ENCODE measurements at regions not wholly inside any gene's neighbourhood (a gene's known extent, or its start where the extent isn't known, plus 50 kb on each side); places are given as distances from the start of the nearest gene placed in this dataset.

DNA sequence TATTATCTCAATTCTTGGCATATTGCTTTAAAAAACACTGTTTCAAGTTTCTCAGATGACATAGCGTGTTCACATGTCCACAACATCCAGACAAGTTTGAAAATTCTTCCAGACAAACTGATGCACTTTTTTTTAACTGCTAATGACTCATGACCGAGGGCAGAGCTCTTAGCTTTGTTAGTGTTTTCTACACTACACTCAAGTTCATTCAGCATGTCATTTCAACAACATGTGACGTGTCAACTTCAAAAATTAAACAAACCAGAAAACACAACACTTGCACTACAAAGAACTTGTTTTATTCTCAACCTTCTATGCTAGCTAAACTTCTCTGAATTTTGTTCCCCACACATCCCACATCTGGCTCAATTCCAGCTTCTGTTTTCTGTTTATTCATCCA lies 1186.3 kb upstream of the FLRT2 start:
- no peaks in the 10 kb centered on the region for H3K27me3 ChIP-seq
- peak in 1 of 4 donors; percentile 47 for ATAC-seq
- no peak overlapping the region for H3K27ac ChIP-seq
- 70 to 80% (median 73%) methylated on average over 3 of the region's 3 CpGs for WGBS, 4 donors
- DNase-seq, result no peak
- TF ChIP-seq, protein P1, sequence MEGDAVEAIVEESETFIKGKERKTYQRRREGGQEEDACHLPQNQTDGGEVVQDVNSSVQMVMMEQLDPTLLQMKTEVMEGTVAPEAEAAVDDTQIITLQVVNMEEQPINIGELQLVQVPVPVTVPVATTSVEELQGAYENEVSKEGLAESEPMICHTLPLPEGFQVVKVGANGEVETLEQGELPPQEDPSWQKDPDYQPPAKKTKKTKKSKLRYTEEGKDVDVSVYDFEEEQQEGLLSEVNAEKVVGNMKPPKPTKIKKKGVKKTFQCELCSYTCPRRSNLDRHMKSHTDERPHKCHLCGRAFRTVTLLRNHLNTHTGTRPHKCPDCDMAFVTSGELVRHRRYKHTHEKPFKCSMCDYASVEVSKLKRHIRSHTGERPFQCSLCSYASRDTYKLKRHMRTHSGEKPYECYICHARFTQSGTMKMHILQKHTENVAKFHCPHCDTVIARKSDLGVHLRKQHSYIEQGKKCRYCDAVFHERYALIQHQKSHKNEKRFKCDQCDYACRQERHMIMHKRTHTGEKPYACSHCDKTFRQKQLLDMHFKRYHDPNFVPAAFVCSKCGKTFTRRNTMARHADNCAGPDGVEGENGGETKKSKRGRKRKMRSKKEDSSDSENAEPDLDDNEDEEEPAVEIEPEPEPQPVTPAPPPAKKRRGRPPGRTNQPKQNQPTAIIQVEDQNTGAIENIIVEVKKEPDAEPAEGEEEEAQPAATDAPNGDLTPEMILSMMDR (IDR thresholded peaks at IDR 0.05), result no peak
- no peak for TF ChIP-seq POLR2A (IDR thresholded peaks at IDR 0.05)
- H3K9me3 ChIP-seq, result peaks cover 0 to 8% (median 0%) of the 10 kb centered on the region in 12 donors
- no peaks in the 10 kb centered on the region for H3K4me1 ChIP-seq
- no peaks in the 10 kb centered on the region for H3K36me3 ChIP-seq
- intact Hi-C loops (cut with DNase I), result no loop called here
- no peak overlapping the region for H3K4me3 ChIP-seq

DNA sequence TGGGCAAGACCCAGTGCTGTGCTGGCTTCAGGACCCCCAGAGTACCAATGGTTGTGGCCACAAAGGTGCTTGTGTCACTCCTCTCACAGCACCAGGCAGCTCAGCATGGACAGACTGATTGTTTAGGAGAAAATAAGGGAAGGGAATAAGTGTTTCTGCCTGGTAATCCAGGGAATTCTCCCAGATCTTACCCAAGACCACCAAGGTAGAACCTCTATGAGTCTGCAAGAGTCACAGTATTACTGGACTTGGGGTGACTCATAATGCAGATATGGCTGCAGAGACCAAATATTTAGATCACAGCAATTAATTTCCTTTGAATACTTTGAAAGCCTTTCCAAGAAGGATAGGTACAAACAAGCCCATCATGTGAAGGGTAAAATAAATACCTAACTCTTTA lies 1178.3 kb upstream of the FLRT2 start:
- no peak overlapping the region for H3K4me3 ChIP-seq
- no peaks in the 10 kb centered on the region for H3K4me1 ChIP-seq
- DNase-seq (no peak), ATAC-seq (no peak)
- H3K27me3 ChIP-seq, result no peaks in the 10 kb centered on the region
- no peak for TF ChIP-seq POLR2A (IDR thresholded peaks at IDR 0.05)
- TF ChIP-seq, protein P1 (IDR thresholded peaks at IDR 0.05), result no peak
- H3K36me3 ChIP-seq, result no peaks in the 10 kb centered on the region
- H3K27ac ChIP-seq, result no peak overlapping the region
- H3K9me3 ChIP-seq, result peaks cover 0 to 24% (median 1%) of the 10 kb centered on the region in 12 donors
- intact Hi-C loops (cut with DNase I), result no loop called here

DNA sequence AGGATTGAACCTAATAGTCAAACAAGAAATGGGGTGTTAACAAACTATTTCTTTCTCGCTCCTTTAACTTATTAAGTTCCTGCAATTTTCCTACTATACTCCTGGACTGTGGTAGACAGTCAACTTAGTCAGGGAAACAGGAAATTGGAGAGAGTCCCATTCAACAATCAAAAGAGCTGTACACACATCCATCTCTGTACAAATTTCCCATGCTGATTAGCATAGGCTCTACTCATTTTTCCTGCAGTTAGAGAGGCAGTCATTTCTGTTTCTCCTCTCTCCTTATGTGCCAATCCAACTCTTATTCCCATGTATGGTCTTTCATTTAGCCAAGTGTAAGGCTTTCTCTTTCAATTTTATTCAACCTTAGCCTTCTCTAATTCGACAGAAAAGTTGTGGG lies 1168.5 kb upstream of the FLRT2 start:
- H3K27ac ChIP-seq, result no peak overlapping the region
- 45 to 69% (median 62%) methylated on average over 2 of the region's 2 CpGs for WGBS, 4 donors
- DNase-seq (no peak), ATAC-seq (no peak)
- no peaks in the 10 kb centered on the region for H3K36me3 ChIP-seq
- no peaks in the 10 kb centered on the region for H3K4me1 ChIP-seq
- H3K27me3 ChIP-seq, result no peaks in the 10 kb centered on the region
- intact Hi-C loops (cut with DNase I), result no loop called here
- TF ChIP-seq, protein P1 (IDR thresholded peaks at IDR 0.05), result no peak
- no peak for TF ChIP-seq POLR2A (IDR thresholded peaks at IDR 0.05)
- H3K4me3 ChIP-seq, result no peak overlapping the region
- H3K9me3 ChIP-seq, result peaks cover 0 to 15% (median 0%) of the 10 kb centered on the region in 12 donors

DNA sequence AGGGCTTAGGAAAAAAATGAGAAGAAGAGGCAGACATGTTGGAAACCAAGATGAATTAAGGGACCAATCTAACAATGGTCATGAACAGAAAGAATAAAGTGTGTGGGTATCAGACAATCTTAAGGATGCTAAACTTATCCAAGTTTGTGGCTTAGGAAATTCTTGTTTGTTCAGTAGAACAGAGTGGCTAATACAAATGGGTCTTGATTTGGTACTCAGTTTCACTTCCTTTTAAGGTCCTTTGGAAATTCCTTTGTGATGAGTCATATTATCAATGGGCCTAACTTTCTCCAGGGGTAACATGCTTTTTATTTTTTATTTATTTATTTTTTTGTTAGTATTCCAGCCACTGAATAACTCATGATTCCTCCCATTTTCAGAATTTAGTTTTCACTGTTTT lies 1154.7 kb upstream of the FLRT2 start:
- Histone ChIP-seq H3K4me1 (no peaks in the 10 kb centered on the region), H3K9me3 (no peaks in the 10 kb centered on the region), H3K4me3 (no peak overlapping the region), H3K27me3 (no peaks in the 10 kb centered on the region), H3K27ac (no peak overlapping the region), H3K36me3 (no peaks in the 10 kb centered on the region)
- no peak for DNase-seq
- intact Hi-C loops (cut with DNase I), result no loop called here
- TF ChIP-seq, protein P1 (IDR thresholded peaks at IDR 0.05), result no peak
- ATAC-seq, result no peak
